B cell (primary cell): ENCODE measurements at regions not wholly inside any gene's neighbourhood (a gene's known extent, or its start where the extent isn't known, plus 50 kb on each side); places are given as distances from the start of the nearest gene placed in this dataset.

ENCODE experiments used
- ATAC-seq: fragments of 200-7000 bp; cut with Tn5 transposase; one replicate; pipeline ENCODE4 v1.10.0; 2021; ENCODE audit warnings: low read depth, mild to moderate bottlenecking, moderate number of reproducible peaks, moderate library complexity
- CTCF ChIA-PET: fragments of 350-600 bp; sonication (Branson Sonifier 250); formaldehyde crosslinking; loops from one replicate; lab custom pipeline; 2021; ENCODE audit warnings: antibody characterized with exemption, inconsistent platforms; lab: Charles Lee
- POLR2A ChIA-PET: fragments of 350-600 bp; sonication (Branson Sonifier 250); formaldehyde crosslinking; loops from one replicate; lab custom pipeline; 2021; ENCODE audit warnings: antibody characterized with exemption; lab: Charles Lee
- DNase-seq: peaks from one replicate; pipeline ENCODE4 v3.0.0; 2013
- H2AFZ ChIP-seq: 2 replicates; pipeline ENCODE4 v1.6.1; 2012; ENCODE audit warnings: mild to moderate bottlenecking, low read depth, low read length; ENCODE audit not compliant: insufficient read depth, poor library complexity, severe bottlenecking
- H3K27ac ChIP-seq, 2 donors: 1 replicate in 1 of 2; 2 replicates in 1 of 2; pipeline ENCODE4 v1.5.1; 2012 to 2013; ENCODE audit warnings: low read length in 2 of 2, mild to moderate bottlenecking in 2 of 2, moderate library complexity in 1 of 2
- H3K27me3 ChIP-seq, 4 experiments: fragments of 200-600 bp in 1 of 4; sonication (generic) in 1 of 4; replicated peaks in 1 of 4; 1 replicate in 2 of 4; 2 replicates in 2 of 4; pipeline versions ENCODE4 v1.6.1 to v1.7.0; 2013 to 2016; ENCODE audit warnings: low read length in 3 of 4, mild to moderate bottlenecking in 2 of 4, mixed read lengths in 1 of 4, moderate library complexity in 1 of 4; ENCODE audit not compliant: insufficient read depth in 4 of 4, control insufficient read depth in 3 of 4; ENCODE audit errors: control extremely low read depth in 1 of 4
- H3K36me3 ChIP-seq, 2 experiments: replicated peaks in 1 of 2; 1 replicate in 1 of 2; 2 replicates in 1 of 2; pipeline versions ENCODE4 v1.6.1 to v1.7.1; 2013; ENCODE audit warnings: low read length in 1 of 2; ENCODE audit not compliant: insufficient read depth in 2 of 2, control insufficient read depth in 1 of 2; ENCODE audit errors: control extremely low read depth in 1 of 2, extremely low read depth in 1 of 2
- H3K4me1 ChIP-seq, 2 donors: fragments of 200-600 bp in 1 of 2; sonication (generic) in 1 of 2; 1 replicate in 1 of 2; 2 replicates in 1 of 2; pipeline versions ENCODE4 v1.5.1 to v1.6.1; 2013 to 2017; ENCODE audit warnings: low read length in 2 of 2; ENCODE audit not compliant: control insufficient read depth in 2 of 2, insufficient read depth in 2 of 2
- H3K4me2 ChIP-seq: replicated peaks from 2 replicates; pipeline ENCODE3; 2012; ENCODE audit warnings: mild to moderate bottlenecking, low read depth, low read length; ENCODE audit not compliant: poor library complexity, severe bottlenecking
- H3K4me3 ChIP-seq, 5 experiments: fragments of 200-600 bp in 1 of 5; sonication (generic) in 1 of 5; 1 replicate in 3 of 5; 2 replicates in 2 of 5; pipeline versions ENCODE4 v1.5.1 to v1.7.0; 2011 to 2016; ENCODE audit warnings: low read length in 4 of 5, mild to moderate bottlenecking in 4 of 5, low read depth in 2 of 5, control low read depth in 1 of 5, moderate library complexity in 1 of 5; ENCODE audit not compliant: insufficient read depth in 1 of 5; ENCODE audit errors: control extremely low read depth in 1 of 5, extremely low read depth in 1 of 5
- H3K79me2 ChIP-seq: fragments of 200-600 bp; sonication (generic); one replicate; pipeline ENCODE4 v1.6.0; 2016; ENCODE audit warnings: low read length; ENCODE audit not compliant: control insufficient read depth, insufficient read depth
- H3K9ac ChIP-seq: fragments of 200-600 bp; sonication (generic); 2 replicates; pipeline ENCODE4 v1.6.1; 2017; ENCODE audit warnings: mild to moderate bottlenecking, low read length, moderate library complexity
- H3K9me3 ChIP-seq, 3 donors: one replicate each; pipeline versions ENCODE4 v1.6.1 to v1.7.1; 2013; ENCODE audit warnings: low read length in 2 of 3; ENCODE audit not compliant: control insufficient read depth in 2 of 3, insufficient read depth in 1 of 3; ENCODE audit errors: control extremely low read depth in 1 of 3
- H4K20me1 ChIP-seq: 2 replicates; pipeline ENCODE4 v1.6.0; 2012; ENCODE audit warnings: mild to moderate bottlenecking, low read length; ENCODE audit not compliant: insufficient read depth, control insufficient read depth, poor library complexity, severe bottlenecking
- H3K27ac Mint-ChIP-seq: one replicate; pipeline ENCODE4 v1.8.0; 2021; ENCODE audit warnings: mixed read lengths
- H3K27me3 Mint-ChIP-seq: one replicate; pipeline ENCODE4 v1.8.0; 2021; ENCODE audit warnings: mixed read lengths
- H3K4me1 Mint-ChIP-seq: one replicate; pipeline ENCODE4 v1.8.0; 2021; ENCODE audit warnings: mixed read lengths
- H3K4me3 Mint-ChIP-seq: one replicate; pipeline ENCODE4 v1.8.0; 2021; ENCODE audit warnings: mixed read lengths
- H3K9me3 Mint-ChIP-seq: one replicate; pipeline ENCODE4 v1.8.0; 2022; ENCODE audit warnings: mixed read lengths; ENCODE audit not compliant: insufficient read depth
- CTCF ChIP-seq: fragments of 200-600 bp; IDR thresholded peaks from one replicate; pipeline ENCODE4 v1.8.0; 2022; ENCODE audit warnings: antibody characterized with exemption, mild to moderate bottlenecking
- EZH2 ChIP-seq: IDR thresholded peaks from 2 replicates; pipeline ENCODE4 v1.6.1; 2012; ENCODE audit warnings: borderline replicate concordance, low read depth, mild to moderate bottlenecking, moderate library complexity, low read length; ENCODE audit not compliant: insufficient read depth, poor library complexity, severe bottlenecking
- WGBS: methylation state at CpG from one replicate; pipeline ENCODE4 v1.1.5; 2013; ENCODE audit warnings: missing lambda C conversion rate; ENCODE audit not compliant: insufficient coverage; 5-methylcytosine and 5-hydroxymethylcytosine counted together
- intact Hi-C: fragments of 100-400 bp; cut with micrococcal nuclease; formaldehyde crosslinking; loops from one replicate; pipeline ENCODE4 v1.10.0; 2022

DNA sequence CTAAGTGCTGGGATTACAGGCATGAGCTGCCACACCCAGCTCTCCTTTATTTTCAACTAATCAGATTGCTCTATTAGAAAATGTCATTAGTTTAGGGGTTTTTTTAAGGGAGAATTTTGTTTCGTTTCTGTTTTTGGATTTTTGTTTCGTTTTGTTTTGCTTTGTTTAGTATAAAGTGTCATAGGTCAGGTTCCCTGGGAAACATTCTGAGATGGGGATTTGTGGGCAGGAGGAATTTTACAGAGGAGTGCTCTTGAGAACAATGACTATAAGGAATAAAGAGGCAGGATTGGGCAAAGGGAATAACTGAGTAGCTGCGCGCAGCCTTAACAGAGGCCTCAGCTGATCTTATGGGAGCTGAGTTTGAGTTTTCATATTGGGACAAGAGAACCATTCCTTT is 86.8 kb upstream of the NR2F2 start:
- Histone ChIP-seq H2AFZ (no peak overlapping the region), H3K9me3 (peaks cover 0 to 4% (median 0%) of the 10 kb centered on the region in 3 donors), H3K79me2 (no peaks in the 10 kb centered on the region), H3K27ac (no peak overlapping the region), H3K4me1 (no peaks in the 10 kb centered on the region), H3K4me3 (no peak overlapping the region), H3K27me3 (no peaks in the 10 kb centered on the region), H4K20me1 (no peaks in the 10 kb centered on the region), H3K36me3 (no peaks in the 10 kb centered on the region), H3K9ac (no peak overlapping the region), H3K4me2 (no peak overlapping the region)
- ChIA-PET CTCF (no interaction called here), POLR2A (no interaction called here)
- no peak overlapping the region for H3K4me3 Mint-ChIP-seq
- ATAC-seq (no peak), DNase-seq (no peak)
- TF ChIP-seq EZH2 (no peak), CTCF (no peak)
- H3K9me3 Mint-ChIP-seq = peaks cover 3% of the 10 kb centered on the region
- intact Hi-C loops = no loop called here
- WGBS = 89% methylated on average over 4 of the region's 4 CpGs
- H3K27me3 Mint-ChIP-seq = no peaks in the 10 kb centered on the region
- H3K27ac Mint-ChIP-seq = no peak overlapping the region
- no peaks in the 10 kb centered on the region for H3K4me1 Mint-ChIP-seq

DNA sequence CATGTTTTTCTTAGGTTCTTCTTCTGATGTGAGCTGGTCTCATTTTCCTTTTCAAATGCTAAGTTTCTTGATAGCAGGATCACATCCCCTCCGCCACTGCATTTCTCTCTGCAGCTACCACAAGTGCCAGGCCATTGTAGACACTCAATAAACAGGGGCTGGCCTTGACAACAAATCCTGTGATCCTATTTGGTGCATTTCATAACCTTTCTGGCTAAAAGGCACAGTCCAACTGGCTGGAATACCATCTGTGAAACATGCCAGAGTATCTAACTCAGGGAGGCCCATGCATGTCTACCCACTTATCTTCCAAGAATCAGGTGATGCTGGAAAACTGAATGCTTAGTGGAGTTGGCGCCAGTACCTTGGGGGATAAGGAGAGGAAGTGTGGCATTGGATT is 85.2 kb upstream of the NR2F2 start:
- TF ChIP-seq CTCF (no peak), EZH2 (no peak)
- no peak overlapping the region for H3K27ac Mint-ChIP-seq
- no peak for ATAC-seq
- Histone ChIP-seq H3K27ac (no peak overlapping the region), H3K4me3 (no peak overlapping the region), H3K36me3 (no peaks in the 10 kb centered on the region), H2AFZ (no peak overlapping the region), H3K4me1 (no peaks in the 10 kb centered on the region), H3K27me3 (no peaks in the 10 kb centered on the region), H4K20me1 (no peaks in the 10 kb centered on the region), H3K79me2 (no peaks in the 10 kb centered on the region), H3K9ac (no peak overlapping the region), H3K4me2 (no peak overlapping the region), H3K9me3 (peaks cover 0 to 4% (median 0%) of the 10 kb centered on the region in 3 donors)
- CTCF ChIA-PET = no interaction called here
- POLR2A ChIA-PET = no interaction called here
- intact Hi-C loops = no loop called here
- DNase-seq = no peak
- 73% methylated on average over 1 of the region's 2 CpGs for WGBS
- no peaks in the 10 kb centered on the region for H3K27me3 Mint-ChIP-seq
- H3K9me3 Mint-ChIP-seq = peaks cover 5% of the 10 kb centered on the region
- no peak overlapping the region for H3K4me3 Mint-ChIP-seq
- H3K4me1 Mint-ChIP-seq = no peaks in the 10 kb centered on the region
